Chondrocyte (in vitro differentiated cells): ENCODE measurements at regions not wholly inside any gene's neighbourhood (a gene's known extent, or its start where the extent isn't known, plus 50 kb on each side); places are given as distances from the start of the nearest gene placed in this dataset.
"Not testable (repeated sequence)": the region's sequence is repeated elsewhere in the genome, so short reads cannot be mapped to it uniquely, and the experiment has no call there.

Source experiments
- DNase-seq: peaks from one replicate; pipeline ENCODE4 v3.0.0; 2021; ENCODE audit warnings: mixed read lengths, low spot score
- H3K27ac Mint-ChIP-seq: one replicate; pipeline ENCODE4 v1.8.0; 2021; ENCODE audit warnings: mild to moderate bottlenecking, moderate library complexity, mixed read lengths; ENCODE audit not compliant: unreplicated experiment
- H3K27me3 Mint-ChIP-seq: 2 replicates; pipeline ENCODE4 v1.8.0; 2021; ENCODE audit warnings: low read depth, mixed read lengths
- H3K36me3 Mint-ChIP-seq: 2 replicates; pipeline ENCODE4 v1.8.0; 2021; ENCODE audit warnings: low read depth, mixed read lengths
- H3K4me1 Mint-ChIP-seq: 2 replicates; pipeline ENCODE4 v1.8.0; 2021; ENCODE audit warnings: low read depth, mild to moderate bottlenecking, mixed read lengths
- H3K4me3 Mint-ChIP-seq: one replicate; pipeline ENCODE4 v1.8.0; 2021; ENCODE audit warnings: mild to moderate bottlenecking, moderate library complexity, mixed read lengths; ENCODE audit not compliant: unreplicated experiment
- H3K9me3 Mint-ChIP-seq: 2 replicates; pipeline ENCODE4 v1.8.0; 2021; ENCODE audit warnings: low read depth, mixed read lengths
- CTCF ChIP-seq: fragments of 200-600 bp; sonication (generic); IDR thresholded peaks from 2 replicates; pipeline ENCODE4 v1.5.0; 2021; ENCODE audit warnings: antibody characterized with exemption, mild to moderate bottlenecking, moderate library complexity

- Mint-ChIP-seq H3K4me3 (no peak overlapping the region), H3K9me3 (peaks cover 8% of the 10 kb centered on the region), H3K27me3 (peaks cover 2% of the 10 kb centered on the region), H3K36me3 (peaks cover 2% of the 10 kb centered on the region), H3K27ac (no peak overlapping the region), H3K4me1 (peaks cover 9% of the 10 kb centered on the region)
- no peak for DNase-seq
- no peak for TF ChIP-seq CTCF
These were observed 289.6 kb upstream of the ADARB2 start for GRCh38 chr10:2026936-2027335.

- not testable (repeated sequence) for H3K4me1 Mint-ChIP-seq, H3K36me3 Mint-ChIP-seq, H3K27ac Mint-ChIP-seq, H3K27me3 Mint-ChIP-seq, H3K4me3 Mint-ChIP-seq, H3K9me3 Mint-ChIP-seq, DNase-seq
These were observed 287.4 kb upstream of the ADARB2 start for GRCh38 chr10:2024750-2025149.

- Mint-ChIP-seq H3K27ac (no peak overlapping the region), H3K4me1 (peaks cover 9% of the 10 kb centered on the region), H3K4me3 (no peak overlapping the region), H3K36me3 (no peaks in the 10 kb centered on the region), H3K27me3 (no peaks in the 10 kb centered on the region), H3K9me3 (no peaks in the 10 kb centered on the region)
- TF ChIP-seq CTCF = no peak
- DNase-seq = no peak
These were observed 286.4 kb upstream of the ADARB2 start for GRCh38 chr10:2023687-2024086.

- Mint-ChIP-seq H3K9me3 (no peaks in the 10 kb centered on the region), H3K27ac (no peak overlapping the region), H3K4me3 (no peak overlapping the region), H3K36me3 (no peaks in the 10 kb centered on the region), H3K27me3 (peaks cover 6% of the 10 kb centered on the region), H3K4me1 (peaks cover 9% of the 10 kb centered on the region)
- no peak for TF ChIP-seq CTCF
- DNase-seq = no peak
These were observed 285.1 kb upstream of the ADARB2 start for GRCh38 chr10:2022401-2022800.

GRCh38 chr10:2020836-2021235, 283.5 kb upstream of the ADARB2 start:
- no peaks in the 10 kb centered on the region for H3K36me3 Mint-ChIP-seq
- no peak overlapping the region for H3K27ac Mint-ChIP-seq
- H3K4me1 Mint-ChIP-seq = peaks cover 7% of the 10 kb centered on the region
- peaks cover 9% of the 10 kb centered on the region for H3K27me3 Mint-ChIP-seq
- no peaks in the 10 kb centered on the region for H3K9me3 Mint-ChIP-seq
- TF ChIP-seq CTCF = no peak
- no peak overlapping the region for H3K4me3 Mint-ChIP-seq
- DNase-seq = no peak

GRCh38 chr10:2019803-2020202, 282.5 kb upstream of the ADARB2 start:
- H3K4me1 Mint-ChIP-seq = peaks cover 4% of the 10 kb centered on the region
- no peaks in the 10 kb centered on the region for H3K9me3 Mint-ChIP-seq
- peaks cover 9% of the 10 kb centered on the region for H3K27me3 Mint-ChIP-seq
- no peaks in the 10 kb centered on the region for H3K36me3 Mint-ChIP-seq
- TF ChIP-seq CTCF = no peak
- no peak overlapping the region for H3K4me3 Mint-ChIP-seq
- no peak for DNase-seq
- no peak overlapping the region for H3K27ac Mint-ChIP-seq
